Panc1 (cell line): ENCODE measurements at regions not wholly inside any gene's neighbourhood (a gene's known extent, or its start where the extent isn't known, plus 50 kb on each side); places are given as distances from the start of the nearest gene placed in this dataset.

Experiments
- ATAC-seq: fragments of 200-7000 bp; cut with Tn5 transposase; 2 replicates; pipeline ENCODE4 v1.9.1; 2020; ENCODE audit warnings: mild to moderate bottlenecking, moderate library complexity
- BruUV-seq: library from RNA; stranded (reverse); fragments of 400-500 nt; replicated peaks from 2 replicates; lab custom pipeline; 2021; lab: Mats Ljungman, UMichigan
- CTCF ChIA-PET: fragments of 300-600 bp; sonication (Branson Sonifier 250); formaldehyde crosslinking; loops from one replicate; lab custom pipeline; 2022; ENCODE audit warnings: antibody characterized with exemption; lab: Charles Lee
- POLR2A ChIA-PET: fragments of 300-600 bp; sonication (Branson Sonifier 250); formaldehyde crosslinking; loops from one replicate; lab custom pipeline; 2022; ENCODE audit warnings: antibody characterized with exemption; lab: Charles Lee
- DNase-seq: peaks from one replicate; pipeline ENCODE4 v3.0.0-alpha.2; 2010; ENCODE audit warnings: low read depth, low spot score
- H3K27ac ChIP-seq: 2 replicates; pipeline ENCODE4 v1.5.1; 2011; ENCODE audit warnings: mild to moderate bottlenecking, low read length, inconsistent platforms
- H3K27me3 ChIP-seq: fragments of 200-500 bp; sonication (Bioruptor generic); 2 replicates; pipeline ENCODE4 v1.6.0; 2014; ENCODE audit warnings: low read length, inconsistent platforms; ENCODE audit not compliant: control insufficient read depth, insufficient read depth
- H3K36me3 ChIP-seq: fragments of 200-500 bp; sonication (Bioruptor generic); 2 replicates; pipeline ENCODE4 v1.5.1; 2014; ENCODE audit warnings: inconsistent platforms, mild to moderate bottlenecking, low read length, moderate library complexity; ENCODE audit not compliant: control insufficient read depth, insufficient read depth
- H3K4me1 ChIP-seq: 2 replicates; pipeline ENCODE4 v1.5.1; 2011; ENCODE audit warnings: inconsistent platforms, mild to moderate bottlenecking, low read length, moderate library complexity; ENCODE audit not compliant: control insufficient read depth, insufficient read depth
- H3K4me3 ChIP-seq, 2 experiments: 2 replicates each; pipeline ENCODE4 v1.5.1; 2011 to 2012; ENCODE audit warnings: low read depth in 2 of 2, low read length in 2 of 2, mild to moderate bottlenecking in 2 of 2, inconsistent platforms in 1 of 2, moderate library complexity in 1 of 2
- H3K9me3 ChIP-seq: fragments of 200-500 bp; sonication (Bioruptor generic); 2 replicates; pipeline ENCODE4 v1.5.1; 2014; ENCODE audit warnings: low read depth, mild to moderate bottlenecking, inconsistent platforms, low read length, moderate library complexity; ENCODE audit not compliant: control insufficient read depth, insufficient read depth
- POLR2AphosphoS5 ChIP-seq: IDR thresholded peaks from 2 replicates; pipeline ENCODE4 v1.6.1; 2012; ENCODE audit warnings: mild to moderate bottlenecking, low read depth, low read length, moderate library complexity
- SIN3A ChIP-seq: IDR thresholded peaks from 2 replicates; pipeline ENCODE4 v1.6.1; 2012; ENCODE audit warnings: low read depth, mild to moderate bottlenecking, low read length, moderate library complexity, borderline replicate concordance; ENCODE audit not compliant: insufficient read depth
- TCF7L2 ChIP-seq: IDR thresholded peaks from 2 replicates; pipeline ENCODE4 v1.6.1; 2011; ENCODE audit warnings: mild to moderate bottlenecking, low read depth, low read length, inconsistent platforms
- in situ Hi-C: cut with HindIII; loops from 2 replicates; pipeline ENCODE4 v1.10.0; 2016; ENCODE audit warnings: low sequenced_read_pairs, low pct_unique_long_range_greater_than_20kb
- intact Hi-C: fragments of 100-400 bp; cut with micrococcal nuclease; formaldehyde crosslinking; loops from one replicate; pipeline ENCODE4 v1.10.0; 2022; ENCODE audit not compliant: unreplicated experiment
- TF ChIP-seq, protein P1 (sequence below), 2 experiments: IDR thresholded peaks; 2 replicates each; pipeline ENCODE4 v1.6.1; 2011 to 2012; ENCODE audit warnings: low read depth in 2 of 2, control low read depth in 1 of 2, low read length in 1 of 2, mild to moderate bottlenecking in 1 of 2, moderate library complexity in 1 of 2; ENCODE audit not compliant: insufficient read depth in 1 of 2
- TF ChIP-seq, protein P2 (sequence below): fragments of 450-650 bp; IDR thresholded peaks from 2 replicates; pipeline ENCODE4 v1.5.1; 2017; ENCODE audit warnings: mild to moderate bottlenecking

- ATAC-seq (peak; percentile 78), DNase-seq (peak; percentile 27)
- no peak for TF ChIP-seq SIN3A
- no peak for TF ChIP-seq TCF7L2
- no peak for TF ChIP-seq POLR2AphosphoS5
- TF ChIP-seq, protein P1, sequence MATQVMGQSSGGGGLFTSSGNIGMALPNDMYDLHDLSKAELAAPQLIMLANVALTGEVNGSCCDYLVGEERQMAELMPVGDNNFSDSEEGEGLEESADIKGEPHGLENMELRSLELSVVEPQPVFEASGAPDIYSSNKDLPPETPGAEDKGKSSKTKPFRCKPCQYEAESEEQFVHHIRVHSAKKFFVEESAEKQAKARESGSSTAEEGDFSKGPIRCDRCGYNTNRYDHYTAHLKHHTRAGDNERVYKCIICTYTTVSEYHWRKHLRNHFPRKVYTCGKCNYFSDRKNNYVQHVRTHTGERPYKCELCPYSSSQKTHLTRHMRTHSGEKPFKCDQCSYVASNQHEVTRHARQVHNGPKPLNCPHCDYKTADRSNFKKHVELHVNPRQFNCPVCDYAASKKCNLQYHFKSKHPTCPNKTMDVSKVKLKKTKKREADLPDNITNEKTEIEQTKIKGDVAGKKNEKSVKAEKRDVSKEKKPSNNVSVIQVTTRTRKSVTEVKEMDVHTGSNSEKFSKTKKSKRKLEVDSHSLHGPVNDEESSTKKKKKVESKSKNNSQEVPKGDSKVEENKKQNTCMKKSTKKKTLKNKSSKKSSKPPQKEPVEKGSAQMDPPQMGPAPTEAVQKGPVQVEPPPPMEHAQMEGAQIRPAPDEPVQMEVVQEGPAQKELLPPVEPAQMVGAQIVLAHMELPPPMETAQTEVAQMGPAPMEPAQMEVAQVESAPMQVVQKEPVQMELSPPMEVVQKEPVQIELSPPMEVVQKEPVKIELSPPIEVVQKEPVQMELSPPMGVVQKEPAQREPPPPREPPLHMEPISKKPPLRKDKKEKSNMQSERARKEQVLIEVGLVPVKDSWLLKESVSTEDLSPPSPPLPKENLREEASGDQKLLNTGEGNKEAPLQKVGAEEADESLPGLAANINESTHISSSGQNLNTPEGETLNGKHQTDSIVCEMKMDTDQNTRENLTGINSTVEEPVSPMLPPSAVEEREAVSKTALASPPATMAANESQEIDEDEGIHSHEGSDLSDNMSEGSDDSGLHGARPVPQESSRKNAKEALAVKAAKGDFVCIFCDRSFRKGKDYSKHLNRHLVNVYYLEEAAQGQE (IDR thresholded peaks at IDR 0.05; ENCODE audit: insufficient read depth in 1 of 2, low read depth in 2 of 2, low read length in 1 of 2) = no peak
- TF ChIP-seq, protein P2, sequence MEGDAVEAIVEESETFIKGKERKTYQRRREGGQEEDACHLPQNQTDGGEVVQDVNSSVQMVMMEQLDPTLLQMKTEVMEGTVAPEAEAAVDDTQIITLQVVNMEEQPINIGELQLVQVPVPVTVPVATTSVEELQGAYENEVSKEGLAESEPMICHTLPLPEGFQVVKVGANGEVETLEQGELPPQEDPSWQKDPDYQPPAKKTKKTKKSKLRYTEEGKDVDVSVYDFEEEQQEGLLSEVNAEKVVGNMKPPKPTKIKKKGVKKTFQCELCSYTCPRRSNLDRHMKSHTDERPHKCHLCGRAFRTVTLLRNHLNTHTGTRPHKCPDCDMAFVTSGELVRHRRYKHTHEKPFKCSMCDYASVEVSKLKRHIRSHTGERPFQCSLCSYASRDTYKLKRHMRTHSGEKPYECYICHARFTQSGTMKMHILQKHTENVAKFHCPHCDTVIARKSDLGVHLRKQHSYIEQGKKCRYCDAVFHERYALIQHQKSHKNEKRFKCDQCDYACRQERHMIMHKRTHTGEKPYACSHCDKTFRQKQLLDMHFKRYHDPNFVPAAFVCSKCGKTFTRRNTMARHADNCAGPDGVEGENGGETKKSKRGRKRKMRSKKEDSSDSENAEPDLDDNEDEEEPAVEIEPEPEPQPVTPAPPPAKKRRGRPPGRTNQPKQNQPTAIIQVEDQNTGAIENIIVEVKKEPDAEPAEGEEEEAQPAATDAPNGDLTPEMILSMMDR = no peak
- CTCF ChIA-PET = interaction anchor here (0.6 kb wide), 1 partner anchor 205 kb away, joined by 3 read pairs; no protein-coding TSS in a partner anchor
- Histone ChIP-seq H3K27me3 (no peaks in the 10 kb centered on the region), H3K9me3 (no peaks in the 10 kb centered on the region), H3K27ac (peak overlapping the region; percentile 86), H3K4me3 (no peak overlapping the region), H3K36me3 (no peaks in the 10 kb centered on the region), H3K4me1 (peaks cover 37% of the 10 kb centered on the region)
- POLR2A ChIA-PET = interaction anchor here (0.7 kb wide), 1 partner anchor 194 kb away, joined by 3 read pairs; the partner anchor contains the start of gene CITED2
- BruUV-seq = no TSS peak
- in situ Hi-C loops (no loop called here), intact Hi-C loops (loop anchor here (10.0 kb wide), 1 partner anchor 194 kb away; the partner anchor contains the start of gene CITED2)
Measured at GRCh38 chr6:139568956-139569538, 194.6 kb upstream of the CITED2 start.

- Histone ChIP-seq H3K4me1 (peaks cover 37% of the 10 kb centered on the region), H3K4me3 (no peak overlapping the region), H3K9me3 (no peaks in the 10 kb centered on the region), H3K36me3 (no peaks in the 10 kb centered on the region), H3K27ac (peak overlapping the region; percentile 86), H3K27me3 (no peaks in the 10 kb centered on the region)
- CTCF ChIA-PET = interaction anchor here (0.6 kb wide), 1 partner anchor 204 kb away, joined by 3 read pairs; no protein-coding TSS in a partner anchor
- BruUV-seq = no TSS peak
- intact Hi-C loops = loop anchor here (10.0 kb wide), 1 partner anchor 194 kb away; the partner anchor contains the start of gene CITED2
- ATAC-seq = peak; percentile 59
- DNase-seq = no peak
- in situ Hi-C loops = no loop called here
- TF ChIP-seq, protein P1 (IDR thresholded peaks at IDR 0.05; ENCODE audit: insufficient read depth in 1 of 2, low read depth in 2 of 2, low read length in 1 of 2) = no peak
- no peak for TF ChIP-seq TCF7L2
- no peak for TF ChIP-seq SIN3A
- TF ChIP-seq, protein P2 = no peak
- TF ChIP-seq POLR2AphosphoS5 = no peak
- POLR2A ChIA-PET = interaction anchor here (0.7 kb wide), 1 partner anchor 194 kb away, joined by 3 read pairs; the partner anchor contains the start of gene CITED2
Measured at GRCh38 chr6:139568151-139568955, 193.9 kb upstream of the CITED2 start.
